ENCODE measurements at regions not wholly inside any gene's neighbourhood (a gene's known extent, or its start where the extent isn't known, plus 50 kb on each side); places are given as distances from the start of the nearest gene placed in this dataset.
A peak's percentile ranks its signal among the peaks of the same experiment; 100 is the strongest.
"Not testable (repeated sequence)": the region's sequence is repeated elsewhere in the genome, so short reads cannot be mapped to it uniquely, and the experiment has no call there.

- no peak for TF ChIP-seq CTCF (IDR thresholded peaks at IDR 0.05; ENCODE audit: insufficient read depth, low read length)
- DNase-seq (ENCODE audit: low read depth): no peak
- H3K4me3 ChIP-seq (ENCODE audit: low read depth, low read length): no peak overlapping the region
Observed at GRCh38 chr16:66245072-66245471, 121.4 kb upstream of the CDH5 start.

DNA sequence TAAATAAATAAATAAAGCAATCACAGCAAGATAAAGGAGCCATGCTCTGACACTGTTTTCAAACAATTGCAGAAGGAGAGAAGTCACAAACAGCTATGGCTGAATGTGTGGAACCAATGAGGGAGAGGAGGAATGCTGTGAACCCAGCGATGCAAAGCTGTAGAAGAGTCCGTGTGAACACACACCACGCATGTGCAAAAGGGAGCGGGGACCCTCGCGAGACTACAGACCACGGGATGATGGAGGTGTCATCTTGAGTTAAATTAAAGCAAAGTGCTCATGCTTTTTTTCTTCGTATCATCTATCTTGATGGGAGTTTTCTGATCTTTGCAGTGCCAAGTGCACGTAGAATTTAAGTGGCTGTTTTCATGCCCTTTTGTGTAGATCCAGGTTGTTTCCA is 123.8 kb upstream of the CDH5 start:
- H3K4me3 ChIP-seq (ENCODE audit: low read depth, low read length): no peak overlapping the region
- no peak for TF ChIP-seq CTCF (IDR thresholded peaks at IDR 0.05; ENCODE audit: insufficient read depth, low read length)
- no peak for DNase-seq (ENCODE audit: low read depth)

DNA sequence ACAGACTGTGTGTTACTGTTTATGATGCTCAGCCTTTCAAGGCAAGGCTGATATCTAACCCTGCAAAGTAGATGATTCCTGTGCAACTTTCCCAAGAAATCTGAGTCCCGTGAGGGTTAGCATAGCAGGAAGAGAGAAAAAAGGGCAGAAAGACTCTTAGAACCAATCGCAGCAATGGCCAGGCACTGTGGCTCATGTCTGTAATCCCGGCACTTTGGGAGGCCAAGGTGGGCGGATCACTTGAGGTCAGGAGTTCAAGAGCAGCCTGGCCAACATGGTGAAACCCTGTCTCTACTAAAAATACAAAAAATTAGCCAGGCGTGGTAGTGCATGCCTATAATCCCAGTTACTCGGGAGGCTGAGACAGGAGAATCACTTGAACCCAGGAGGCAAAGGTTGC is 124.3 kb upstream of the CDH5 start:
- DNase-seq (ENCODE audit: low read depth); H3K4me3 ChIP-seq (ENCODE audit: low read depth, low read length): not testable (repeated sequence)

DNA sequence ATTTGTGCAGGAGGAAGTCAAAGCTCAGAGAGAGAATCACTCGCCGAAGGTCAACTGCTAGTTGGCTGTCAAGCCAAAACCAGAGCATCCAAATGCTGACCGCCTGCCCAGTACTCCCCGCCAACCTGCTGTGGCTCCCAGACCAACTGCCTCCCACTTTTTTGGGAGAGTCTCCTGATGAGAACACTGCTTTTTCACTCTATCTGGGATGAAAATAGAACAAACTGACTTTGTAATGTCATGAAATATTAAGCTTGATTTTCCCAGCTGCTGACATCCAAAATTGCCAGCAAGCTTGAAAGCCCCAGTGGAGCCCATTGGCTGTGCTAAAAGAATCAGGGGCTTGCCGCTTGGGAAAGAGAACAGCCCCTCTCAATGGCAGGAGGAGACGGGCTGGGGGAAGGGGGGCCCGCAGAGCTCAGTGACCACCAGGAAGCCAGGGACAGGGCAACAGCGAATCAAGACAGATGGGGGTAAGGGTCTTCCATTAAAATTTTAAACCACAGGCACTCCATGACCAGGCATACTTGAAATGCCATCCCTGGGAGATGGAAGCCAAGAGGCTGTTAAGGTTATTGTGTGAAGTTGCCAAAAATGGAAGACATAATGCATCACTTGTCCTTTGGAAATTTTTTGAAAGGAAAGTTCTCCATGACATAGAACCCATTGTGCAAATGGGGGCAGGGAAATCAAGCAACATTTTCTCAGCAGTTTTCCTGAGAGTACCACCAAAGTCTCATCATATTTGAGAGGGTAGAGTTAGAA is 125.7 kb upstream of the CDH5 start:
- no peak for TF ChIP-seq CTCF (IDR thresholded peaks at IDR 0.05; ENCODE audit: insufficient read depth, low read length)
- DNase-seq (ENCODE audit: low read depth): peak; percentile 37
- H3K4me3 ChIP-seq (ENCODE audit: low read depth, low read length): no peak overlapping the region

- TF ChIP-seq CTCF (IDR thresholded peaks at IDR 0.05; ENCODE audit: insufficient read depth, low read length): no peak
- H3K4me3 ChIP-seq (ENCODE audit: low read depth, low read length): no peak overlapping the region
- DNase-seq (ENCODE audit: low read depth): no peak
Observed at GRCh38 chr16:66240088-66240487, 126.4 kb upstream of the CDH5 start.

GRCh38 chr16:66238696-66239095 is 127.8 kb upstream of the CDH5 start:
- no peak overlapping the region for H3K4me3 ChIP-seq (ENCODE audit: low read depth, low read length)
- TF ChIP-seq CTCF (IDR thresholded peaks at IDR 0.05; ENCODE audit: insufficient read depth, low read length): no peak
- DNase-seq (ENCODE audit: low read depth): peak; percentile 23

DNA sequence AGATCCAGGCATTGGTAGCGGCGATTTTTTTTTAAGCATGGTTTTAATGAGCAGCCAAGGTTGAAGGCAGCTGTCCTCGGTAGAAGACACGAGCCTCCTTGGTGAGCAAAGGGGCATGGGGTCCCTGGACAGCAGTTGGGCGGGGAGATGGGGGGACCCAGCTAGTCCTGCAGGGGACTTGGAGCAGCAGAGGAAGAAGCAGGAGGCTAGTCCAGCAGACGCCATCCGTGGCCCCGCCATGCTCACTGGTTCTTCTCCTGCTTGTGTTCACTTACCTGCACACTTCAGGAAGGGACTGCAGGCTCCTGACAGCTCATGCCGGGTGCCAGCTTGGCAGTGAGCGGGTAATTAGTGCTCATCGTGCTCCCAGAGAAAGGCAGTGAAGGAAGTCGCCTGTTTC is 130.2 kb upstream of the CDH5 start:
- no peak for DNase-seq (ENCODE audit: low read depth)
- TF ChIP-seq CTCF (IDR thresholded peaks at IDR 0.05; ENCODE audit: insufficient read depth, low read length): no peak
- H3K4me3 ChIP-seq (ENCODE audit: low read depth, low read length): no peak overlapping the region

All from fibroblast of the aortic adventitia (primary cell).